A172 (cell line): ENCODE measurements at regions not wholly inside any gene's neighbourhood (a gene's known extent, or its start where the extent isn't known, plus 50 kb on each side); places are given as distances from the start of the nearest gene placed in this dataset.
"Not testable (repeated sequence)": the region's sequence is repeated elsewhere in the genome, so short reads cannot be mapped to it uniquely, and the experiment has no call there.

Experiments used
- DNase-seq: peaks from one replicate; pipeline ENCODE4 v3.0.0-alpha.2; 2015; ENCODE audit warnings: low spot score

- no peak for DNase-seq
Measured at GRCh38 chr2:58620896-58621295, 379.8 kb upstream of the FANCL start.

GRCh38 chr2:58620093-58620492, 379.0 kb upstream of the FANCL start:
- no peak for DNase-seq

GRCh38 chr2:58616961-58617360, 375.8 kb upstream of the FANCL start:
- no peak for DNase-seq

GRCh38 chr2:58614219-58614618, 373.1 kb upstream of the FANCL start:
- no peak for DNase-seq

GRCh38 chr2:58612973-58613372, 371.8 kb upstream of the FANCL start:
- no peak for DNase-seq

DNA sequence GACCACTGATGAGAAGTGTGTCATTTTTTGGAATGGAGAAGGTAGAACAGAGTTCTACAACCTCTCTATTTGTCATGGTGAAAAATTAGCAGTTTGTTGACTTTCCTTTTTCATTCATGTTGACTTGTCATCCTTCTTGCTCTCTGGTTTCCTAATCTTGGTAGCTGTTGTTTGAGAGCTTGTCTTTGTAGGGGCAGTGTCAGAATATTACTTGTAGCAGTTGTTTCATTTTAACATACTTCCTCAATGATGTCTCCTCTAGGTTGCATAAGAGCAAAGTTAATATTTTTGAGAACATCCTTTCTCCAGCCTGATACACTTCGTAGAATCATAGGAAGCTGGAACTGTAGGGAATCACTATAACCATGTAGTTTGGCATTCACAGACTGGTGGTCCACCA, 368.2 kb upstream of the FANCL start:
- no peak for DNase-seq

- no peak for DNase-seq
Measured at GRCh38 chr2:58608146-58608545, 367.0 kb upstream of the FANCL start.

- no peak for DNase-seq
Measured at GRCh38 chr2:58607448-58607847, 366.3 kb upstream of the FANCL start.

GRCh38 chr2:58606799-58607198, 365.7 kb upstream of the FANCL start:
- no peak for DNase-seq

GRCh38 chr2:58604096-58604495, 363.0 kb upstream of the FANCL start:
- DNase-seq = no peak

DNA sequence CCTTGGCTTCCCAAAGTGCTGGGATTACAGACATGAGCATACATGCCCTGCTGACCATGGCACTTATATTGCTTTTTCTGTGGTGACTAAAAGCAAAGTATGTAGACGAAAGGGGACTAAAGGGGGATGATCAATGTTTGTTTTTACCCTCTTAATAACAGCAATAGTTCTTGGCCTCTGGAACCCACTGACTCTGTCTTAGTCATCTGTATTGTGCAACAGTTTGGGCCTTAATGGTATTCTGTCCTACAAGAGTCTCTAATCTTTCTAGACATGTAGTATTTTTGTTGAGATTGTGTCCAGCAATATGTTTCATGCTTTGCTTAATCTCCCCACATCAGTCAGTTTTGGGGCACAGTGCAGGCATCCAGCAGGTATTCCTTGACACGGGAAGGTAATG, 359.9 kb upstream of the FANCL start:
- no peak for DNase-seq

DNA sequence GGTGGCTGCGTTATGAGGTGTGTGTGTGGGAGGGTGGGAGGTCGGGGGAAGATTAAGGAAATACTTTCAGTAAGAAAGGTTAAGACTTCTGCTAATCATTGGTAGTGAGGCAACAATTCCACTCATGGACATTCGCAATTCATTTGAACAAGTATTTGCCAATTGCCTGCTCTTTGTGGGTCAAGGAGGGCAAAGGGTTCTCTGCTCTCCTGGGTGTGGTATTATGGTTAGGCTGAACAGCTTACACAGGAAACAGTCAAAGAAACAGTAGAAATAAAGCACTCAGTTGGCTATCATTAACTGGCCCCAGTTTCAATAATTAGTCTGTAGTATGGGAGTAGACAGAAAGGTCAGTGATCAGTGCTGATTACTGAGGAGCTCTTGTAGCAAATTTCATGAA, 357.0 kb upstream of the FANCL start:
- DNase-seq = no peak

- DNase-seq = no peak
Measured at GRCh38 chr2:58595714-58596113, 354.6 kb upstream of the FANCL start.

DNA sequence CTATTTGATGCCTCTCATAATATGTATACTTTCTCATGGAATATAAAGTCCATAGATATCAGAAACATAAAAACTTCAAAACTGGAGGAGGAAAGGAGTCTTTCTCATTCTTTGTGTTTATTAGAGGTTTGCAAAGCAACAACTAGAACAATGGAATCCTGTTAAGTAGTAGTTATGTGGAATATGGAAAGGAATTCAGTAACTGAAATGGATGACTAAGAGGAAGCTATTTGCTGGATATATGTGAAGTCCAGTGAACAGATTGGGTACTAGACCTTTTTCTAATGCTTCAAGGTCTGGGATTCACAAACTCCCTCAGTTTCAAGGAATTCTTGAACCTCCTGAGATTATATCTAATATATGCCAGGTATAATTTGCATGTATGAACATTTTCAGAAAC, 353.6 kb upstream of the FANCL start:
- no peak for DNase-seq

DNA sequence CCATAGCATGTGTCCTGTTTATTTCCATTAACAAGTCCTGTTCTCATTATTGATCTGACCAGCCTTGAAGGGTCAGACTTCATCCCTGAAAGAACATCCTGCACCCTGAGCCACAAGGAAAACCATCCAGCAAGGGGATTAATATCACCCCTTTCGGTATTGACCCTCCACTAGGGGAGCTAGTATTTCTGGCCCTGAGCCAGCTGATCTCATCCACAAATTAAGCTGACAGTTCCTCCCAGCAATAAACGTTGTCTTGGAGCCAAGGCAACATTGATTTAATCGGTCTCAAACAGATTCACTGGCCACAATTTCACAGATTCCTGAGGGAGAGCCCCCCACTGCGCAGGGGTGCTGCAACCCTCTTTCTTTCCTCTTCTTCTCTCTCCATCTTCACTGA, 353.1 kb upstream of the FANCL start:
- peak; percentile 16 for DNase-seq

GRCh38 chr2:58586178-58586577, 345.1 kb upstream of the FANCL start:
- not testable (repeated sequence) for DNase-seq

DNA sequence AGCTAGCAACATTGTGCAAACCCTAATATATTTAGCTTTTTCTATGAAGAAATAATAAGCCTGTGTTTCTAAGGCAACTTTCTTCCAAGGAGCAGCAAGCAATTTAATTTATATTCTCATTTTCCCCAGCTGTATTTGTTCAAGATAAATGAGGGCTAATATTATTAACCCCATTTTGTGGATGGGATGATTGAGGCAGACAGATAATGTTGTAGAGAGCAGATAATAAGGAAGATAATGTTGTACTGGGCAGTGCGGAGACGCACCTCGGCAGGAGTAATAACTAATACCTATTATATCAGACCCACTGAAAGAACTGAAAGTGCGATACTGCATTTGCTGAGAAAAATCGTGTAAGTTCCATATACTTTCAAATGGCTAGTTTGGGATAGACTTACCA, 344.1 kb upstream of the FANCL start:
- DNase-seq = no peak

GRCh38 chr2:58584606-58585118, 343.5 kb upstream of the FANCL start:
- no peak for DNase-seq

GRCh38 chr2:58578276-58578675, 337.2 kb upstream of the FANCL start:
- no peak for DNase-seq

DNA sequence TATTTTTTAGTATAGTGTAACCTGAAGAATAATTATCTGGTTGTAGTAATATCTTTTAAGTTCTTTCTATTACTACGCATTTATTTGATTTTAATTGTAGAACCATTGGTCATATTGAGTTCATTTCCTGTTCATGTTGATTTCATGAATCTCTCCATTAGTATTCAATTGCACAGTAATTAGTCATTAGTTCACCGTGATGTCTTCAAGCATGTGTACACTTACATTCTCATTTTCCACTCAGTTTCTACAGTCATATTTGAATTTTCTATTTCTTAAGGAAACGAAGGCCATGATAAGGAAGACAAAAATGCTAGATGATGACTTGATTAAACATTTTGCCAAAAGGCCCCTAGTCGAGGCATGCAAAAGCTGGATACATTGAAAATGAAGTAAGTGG, 333.7 kb upstream of the FANCL start:
- DNase-seq = no peak

DNA sequence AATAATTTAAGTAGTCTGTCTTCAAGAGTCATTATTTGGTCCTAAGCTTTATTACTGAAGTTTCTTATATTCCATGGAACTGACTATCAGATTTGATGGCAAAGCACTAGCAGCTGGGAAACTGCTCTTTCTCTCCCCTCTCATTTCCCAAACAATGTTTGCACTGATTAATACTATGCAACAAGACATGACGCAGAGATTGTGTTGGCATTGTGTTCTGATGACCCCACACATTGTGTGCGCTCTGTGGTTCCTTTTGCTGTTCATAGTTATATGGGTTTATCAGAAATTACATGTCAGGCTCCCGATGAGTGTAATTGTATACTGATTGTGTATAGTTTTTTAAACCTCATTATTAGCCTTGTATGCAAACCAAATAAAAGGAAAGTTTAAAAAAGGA, 331.6 kb upstream of the FANCL start:
- DNase-seq = no peak

DNA sequence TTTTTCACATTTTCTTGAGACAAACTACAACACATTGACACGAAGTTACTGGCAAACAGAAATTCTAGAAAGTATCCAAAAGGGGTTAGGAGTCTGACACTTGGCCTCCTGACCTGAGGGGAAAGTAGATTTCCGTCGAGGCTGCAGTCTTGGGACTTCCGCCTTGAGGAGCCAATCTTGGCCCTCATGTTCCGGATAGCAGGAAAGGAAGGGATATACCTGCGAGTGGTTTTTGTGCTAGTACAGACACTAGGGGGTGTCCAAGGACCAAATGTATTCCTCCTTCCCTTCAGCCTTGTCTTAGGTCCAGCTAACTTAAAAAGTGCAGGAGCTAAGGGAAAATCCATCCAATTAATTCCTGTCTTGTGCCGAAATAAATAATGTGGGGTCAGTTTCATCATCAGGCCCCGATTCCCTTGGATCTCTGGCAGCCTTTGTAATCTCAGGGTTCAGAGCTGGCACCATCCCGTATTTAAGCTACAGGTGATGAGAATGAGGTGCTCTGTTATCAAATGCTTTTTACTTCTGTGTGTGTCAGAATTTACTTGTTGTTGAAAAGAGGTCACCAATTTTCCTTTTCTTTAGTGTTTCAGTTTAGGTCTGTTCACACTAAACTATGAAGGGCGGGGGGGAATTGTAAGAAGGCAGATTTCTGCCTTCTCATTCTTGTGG, 330.2 kb upstream of the FANCL start:
- DNase-seq = peak; percentile 88

GRCh38 chr2:58569475-58570185, 328.5 kb upstream of the FANCL start:
- peak; percentile 59 for DNase-seq

DNA sequence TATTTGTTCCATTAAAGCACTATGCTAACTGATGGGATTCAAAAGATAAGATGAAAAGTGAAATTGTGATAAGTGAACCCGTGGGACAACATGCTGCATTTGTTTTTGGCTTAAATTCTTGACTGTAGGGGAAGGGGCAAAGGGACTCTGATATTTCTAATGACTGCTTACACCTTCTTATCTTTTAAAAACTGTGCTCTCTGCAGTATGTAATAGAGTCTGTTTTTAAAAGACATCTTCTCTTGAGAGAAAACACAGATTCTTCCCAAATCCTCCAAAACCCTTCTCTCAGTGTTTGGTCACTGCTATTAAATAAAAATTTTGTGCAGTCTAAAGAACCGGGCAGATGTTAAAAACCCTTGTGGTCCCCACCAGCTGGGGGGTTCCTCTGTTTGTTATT, 327.8 kb upstream of the FANCL start:
- no peak for DNase-seq
